Glutamatergic neuron (in vitro differentiated cells): ENCODE measurements at regions not wholly inside any gene's neighbourhood (a gene's known extent, or its start where the extent isn't known, plus 50 kb on each side); places are given as distances from the start of the nearest gene placed in this dataset.

ENCODE experiments used
- DNase-seq: peaks from one replicate; pipeline ENCODE4 v3.0.0; 2022
- H3K27ac Mint-ChIP-seq: one replicate; pipeline ENCODE4 v1.8.0; 2020; ENCODE audit warnings: mild to moderate bottlenecking, mixed read lengths, inconsistent platforms; ENCODE audit not compliant: unreplicated experiment
- H3K27me3 Mint-ChIP-seq: one replicate; pipeline ENCODE4 v1.8.0; 2020; ENCODE audit warnings: mild to moderate bottlenecking, moderate library complexity, mixed read lengths, inconsistent platforms; ENCODE audit not compliant: unreplicated experiment
- H3K36me3 Mint-ChIP-seq: one replicate; pipeline ENCODE4 v1.8.0; 2020; ENCODE audit warnings: mild to moderate bottlenecking, mixed read lengths, inconsistent platforms; ENCODE audit not compliant: unreplicated experiment
- H3K4me1 Mint-ChIP-seq: one replicate; pipeline ENCODE4 v1.8.0; 2020; ENCODE audit warnings: mild to moderate bottlenecking, low read depth, mixed read lengths, inconsistent platforms; ENCODE audit not compliant: unreplicated experiment
- H3K4me3 Mint-ChIP-seq: one replicate; pipeline ENCODE4 v1.8.0; 2020; ENCODE audit warnings: mild to moderate bottlenecking, mixed read lengths, inconsistent platforms; ENCODE audit not compliant: unreplicated experiment
- H3K9me3 Mint-ChIP-seq: one replicate; pipeline ENCODE4 v1.8.0; 2020; ENCODE audit warnings: mild to moderate bottlenecking, moderate library complexity, mixed read lengths, inconsistent platforms; ENCODE audit not compliant: unreplicated experiment
- CTCF ChIP-seq: fragments of 200-600 bp; sonication (generic); IDR thresholded peaks from one replicate; pipeline ENCODE4 v1.5.0; 2021; ENCODE audit not compliant: partially characterized antibody, unreplicated experiment

GRCh38 chr3:160092760-160093159, 104.1 kb downstream of the IL12A start:
- Mint-ChIP-seq H3K9me3 (no peaks in the 10 kb centered on the region), H3K27ac (no peak overlapping the region)
- no peak for TF ChIP-seq CTCF

GRCh38 chr3:160094562-160094961, 105.9 kb downstream of the IL12A start:
- no peaks in the 10 kb centered on the region for H3K4me1 Mint-ChIP-seq
- no peak overlapping the region for H3K4me3 Mint-ChIP-seq
- no peak overlapping the region for H3K27ac Mint-ChIP-seq
- no peaks in the 10 kb centered on the region for H3K36me3 Mint-ChIP-seq
- no peak for TF ChIP-seq CTCF
- H3K27me3 Mint-ChIP-seq = no peaks in the 10 kb centered on the region
- DNase-seq = no peak
- H3K9me3 Mint-ChIP-seq = no peaks in the 10 kb centered on the region

More at GRCh38 chr3:160092760-160093159, 104.1 kb downstream of the IL12A start:
- no peak for DNase-seq
- Mint-ChIP-seq H3K36me3 (no peaks in the 10 kb centered on the region), H3K4me1 (no peaks in the 10 kb centered on the region), H3K27me3 (no peaks in the 10 kb centered on the region), H3K4me3 (no peak overlapping the region)

GRCh38 chr3:160097478-160097877, 108.8 kb downstream of the IL12A start:
- H3K36me3 Mint-ChIP-seq = peaks cover 4% of the 10 kb centered on the region
- no peak for TF ChIP-seq CTCF
- DNase-seq = no peak

GRCh38 chr3:160098261-160098908, 109.8 kb downstream of the IL12A start:
- Mint-ChIP-seq H3K27me3 (peaks cover 3% of the 10 kb centered on the region), H3K4me1 (no peaks in the 10 kb centered on the region), H3K4me3 (no peak overlapping the region), H3K9me3 (no peaks in the 10 kb centered on the region), H3K27ac (no peak overlapping the region), H3K36me3 (peaks cover 4% of the 10 kb centered on the region)
- no peak for TF ChIP-seq CTCF
- DNase-seq = no peak

More at GRCh38 chr3:160097478-160097877, 108.8 kb downstream of the IL12A start:
- H3K27ac Mint-ChIP-seq = no peak overlapping the region
- peaks cover 3% of the 10 kb centered on the region for H3K27me3 Mint-ChIP-seq
- no peak overlapping the region for H3K4me3 Mint-ChIP-seq
- no peaks in the 10 kb centered on the region for H3K9me3 Mint-ChIP-seq
- H3K4me1 Mint-ChIP-seq = no peaks in the 10 kb centered on the region

DNA sequence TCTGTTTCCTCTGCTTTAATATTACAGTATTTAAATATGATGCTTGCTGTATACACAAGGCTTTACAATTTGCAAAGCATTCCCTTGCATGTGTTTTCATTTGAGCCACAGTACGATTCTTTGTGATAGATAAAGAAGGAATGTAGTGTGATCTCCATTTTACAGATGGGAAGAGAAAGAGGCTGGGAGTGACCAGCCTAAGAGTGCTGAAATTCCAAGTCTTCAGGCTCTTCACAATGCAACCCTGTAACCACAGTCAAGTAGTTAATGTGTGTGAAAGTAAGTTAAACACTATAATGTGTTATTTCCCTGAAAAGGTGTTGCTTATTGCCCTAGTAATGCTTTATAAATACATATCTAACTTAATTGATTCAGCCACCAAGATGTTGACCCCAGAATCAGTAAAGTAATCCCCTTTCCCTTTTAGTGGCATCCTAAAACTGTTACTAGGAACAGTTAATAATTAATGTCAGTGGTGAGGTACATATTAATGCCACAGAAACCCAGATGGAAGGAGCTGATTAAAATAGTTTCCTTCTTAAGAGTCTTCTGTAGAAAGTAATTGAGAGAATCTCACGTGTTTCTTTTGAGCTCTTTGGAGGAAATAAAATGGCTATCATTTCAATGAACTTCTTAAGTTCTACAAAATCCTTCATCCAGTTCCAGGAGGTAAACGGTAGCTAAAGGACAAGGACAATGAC, 110.4 kb downstream of the IL12A start:
- Mint-ChIP-seq H3K4me1 (no peaks in the 10 kb centered on the region), H3K9me3 (no peaks in the 10 kb centered on the region), H3K4me3 (no peak overlapping the region), H3K27ac (no peak overlapping the region), H3K27me3 (peaks cover 3% of the 10 kb centered on the region), H3K36me3 (peaks cover 4% of the 10 kb centered on the region)
- TF ChIP-seq CTCF = no peak
- DNase-seq = no peak
